ENCODE measurements at regions not wholly inside any gene's neighbourhood (a gene's known extent, or its start where the extent isn't known, plus 50 kb on each side); places are given as distances from the start of the nearest gene placed in this dataset.

- Histone ChIP-seq H2BK15ac (ENCODE audit: low read depth, low read length) (no peak overlapping the region), H2AK5ac (ENCODE audit: insufficient read length, low read length) (no peak overlapping the region), H2BK20ac (ENCODE audit: low read depth, low read length, poor library complexity, severe bottlenecking) (no peak overlapping the region), H4K20me1 (ENCODE audit: control insufficient read depth, insufficient read depth, insufficient read length) (no peaks in the 10 kb centered on the region), H3K23me2 (ENCODE audit: insufficient read length, low read depth, low read length, poor library complexity, severe bottlenecking) (no peaks in the 10 kb centered on the region), H2AFZ (ENCODE audit: low read length) (no peak overlapping the region), H4K5ac (ENCODE audit: insufficient read length, low read depth, low read length) (no peak overlapping the region), H3K4me1 (ENCODE audit: insufficient read depth, low read length) (no peaks in the 10 kb centered on the region), H3K4me2 (ENCODE audit: insufficient read depth, insufficient read length, low read length) (no peak overlapping the region), H3K56ac (ENCODE audit: insufficient read length, low read depth, low read length) (no peak overlapping the region), H3K4ac (ENCODE audit: low read depth, low read length) (no peak overlapping the region), H2BK12ac (ENCODE audit: insufficient read length, low read depth, low read length) (no peak overlapping the region), H3K9me3 (ENCODE audit: control insufficient read depth, low read depth, low read length) (no peaks in the 10 kb centered on the region), H3T11ph (ENCODE audit: low read length) (no peak overlapping the region), H2BK120ac (ENCODE audit: low read depth, low read length, poor library complexity, severe bottlenecking) (no peak overlapping the region), H3K79me1 (ENCODE audit: insufficient read depth, low read depth, low read length, poor library complexity, severe bottlenecking) (no peaks in the 10 kb centered on the region), H4K8ac (replicated peaks; ENCODE audit: insufficient read length, low read depth, low read length) (no peak overlapping the region), H3K23ac (ENCODE audit: insufficient read length, low read depth, low read length) (no peak overlapping the region), H3K14ac (ENCODE audit: insufficient read depth, low read length) (no peak overlapping the region), H4K91ac (ENCODE audit: insufficient read length, low read depth, low read length) (no peak overlapping the region), H3K27me3 (ENCODE audit: insufficient read depth, low read length) (no peaks in the 10 kb centered on the region), H3K79me2 (ENCODE audit: insufficient read depth, low read length) (no peaks in the 10 kb centered on the region), H3K9ac (ENCODE audit: extremely low read depth, insufficient read length, low read length) (no peak overlapping the region), H3K18ac (ENCODE audit: insufficient read length, low read depth, low read length) (no peak overlapping the region), H3K27ac (ENCODE audit: insufficient read length, low read depth, low read length) (no peak overlapping the region), H2BK5ac (ENCODE audit: insufficient read length, low read length) (no peak overlapping the region)
- no peak overlapping the region for H3K27ac Mint-ChIP-seq
- DNase-seq, result no peak
- WGBS (ENCODE audit: extremely low coverage, insufficient read length, low lambda C conversion rate), result no CpG with 5 or more reads among the region's 2 CpGs
- peaks cover 3 to 5% of the 10 kb centered on the region in 2 experiments; a peak in 2 of 4 replicates for H3K4me1 Mint-ChIP-seq
- no peaks in the 10 kb centered on the region for H3K36me3 Mint-ChIP-seq (ENCODE audit: insufficient read depth in 1 of 3, low read depth in 3 of 3)
- peaks cover 10 to 12% of the 10 kb centered on the region in 2 experiments; a peak in 3 of 5 replicates for H3K9me3 Mint-ChIP-seq
- H3K4me3 Mint-ChIP-seq, result no peak overlapping the region
- TF ChIP-seq CTCF (conservative IDR thresholded peaks at IDR 0.05), result no peak
- peaks cover 5% of the 10 kb centered on the region for H3K27me3 Mint-ChIP-seq (ENCODE audit: low read depth)
Measured at GRCh38 chr20:22904386-22904785, 130.7 kb upstream of the SSTR4 start.
